HG02642 (cell line): ENCODE measurements at regions not wholly inside any gene's neighbourhood (a gene's known extent, or its start where the extent isn't known, plus 50 kb on each side); places are given as distances from the start of the nearest gene placed in this dataset.

ENCODE experiments used
- ATAC-seq: cut with Tn5 transposase; IDR thresholded peaks from one replicate; pipeline ENCODE4 v1.9.1; 2021; ENCODE audit warnings: mild to moderate bottlenecking; ENCODE audit not compliant: unreplicated experiment, poor library complexity

GRCh38 chr17:69715656-69716055 is 301.2 kb downstream of the MAP2K6 start:
- ATAC-seq: no peak

GRCh38 chr17:69716556-69716955 is 302.1 kb downstream of the MAP2K6 start:
- ATAC-seq: no peak

GRCh38 chr17:69717214-69717613 is 302.7 kb downstream of the MAP2K6 start:
- ATAC-seq: no peak

GRCh38 chr17:69717819-69718218 is 303.3 kb downstream of the MAP2K6 start:
- ATAC-seq: no peak

GRCh38 chr17:69719474-69720048 is 305.1 kb downstream of the MAP2K6 start:
- ATAC-seq: no peak

- ATAC-seq: no peak
Observed at GRCh38 chr17:69722518-69722917, 308.0 kb downstream of the MAP2K6 start.

GRCh38 chr17:69723316-69723715 is 308.8 kb downstream of the MAP2K6 start:
- ATAC-seq: no peak

- ATAC-seq: no peak
Observed at GRCh38 chr17:69723741-69724140, 309.2 kb downstream of the MAP2K6 start.

- ATAC-seq: no peak
Observed at GRCh38 chr17:69724238-69724637, 309.7 kb downstream of the MAP2K6 start.

GRCh38 chr17:69725146-69725545 is 310.6 kb downstream of the MAP2K6 start:
- ATAC-seq: no peak

- no peak for ATAC-seq
Observed at GRCh38 chr17:69728816-69729215, 314.3 kb downstream of the MAP2K6 start.

- ATAC-seq: no peak
Observed at GRCh38 chr17:69729944-69730343, 315.4 kb downstream of the MAP2K6 start.

GRCh38 chr17:69732272-69732918 is 317.9 kb downstream of the MAP2K6 start:
- ATAC-seq: no peak

- no peak for ATAC-seq
Observed at GRCh38 chr17:69733171-69734012, 318.9 kb downstream of the MAP2K6 start.

- ATAC-seq: no peak
Observed at GRCh38 chr17:69734656-69735055, 320.2 kb downstream of the MAP2K6 start.

- no peak for ATAC-seq
Observed at GRCh38 chr17:69735285-69735684, 320.8 kb downstream of the MAP2K6 start.

- ATAC-seq: no peak
Observed at GRCh38 chr17:69743091-69743490, 328.6 kb downstream of the MAP2K6 start.

- no peak for ATAC-seq
Observed at GRCh38 chr17:69744512-69745070, 330.1 kb downstream of the MAP2K6 start.

- ATAC-seq: no peak
Observed at GRCh38 chr17:69749911-69750310, 325.1 kb upstream of the KCNJ16 start.

GRCh38 chr17:69757688-69758430 is 317.2 kb upstream of the KCNJ16 start:
- no peak for ATAC-seq
